ENCODE measurements at regions not wholly inside any gene's neighbourhood (a gene's known extent, or its start where the extent isn't known, plus 50 kb on each side); places are given as distances from the start of the nearest gene placed in this dataset.

GRCh38 chr7:89966067-89966664 lies 188.1 kb upstream of the STEAP1 start:
- no peaks in the 10 kb centered on the region for H3K9me3 ChIP-seq
- no peak overlapping the region for H3K27ac ChIP-seq
- H3K4me3 ChIP-seq: no peak overlapping the region
- H3K36me3 ChIP-seq: no peaks in the 10 kb centered on the region
- H3K4me1 ChIP-seq: no peaks in the 10 kb centered on the region
- DNase-seq (ENCODE audit: low spot score in 2 of 2): no peak
- intact Hi-C loops (cut with DNase I): no loop called here
- H3K27me3 ChIP-seq: no peaks in the 10 kb centered on the region
- TF ChIP-seq CTCF (IDR thresholded peaks at IDR 0.05): no peak

- no peak for TF ChIP-seq CTCF (IDR thresholded peaks at IDR 0.05)
- DNase-seq (ENCODE audit: low spot score in 2 of 2): no peak
Measured at GRCh38 chr7:89975577-89975976, 178.7 kb upstream of the STEAP1 start.

GRCh38 chr7:89987665-89988064 lies 166.6 kb upstream of the STEAP1 start:
- TF ChIP-seq CTCF (IDR thresholded peaks at IDR 0.05): no peak
- H3K27ac ChIP-seq: no peak overlapping the region
- no peak for DNase-seq (ENCODE audit: low spot score in 2 of 2)
- no peaks in the 10 kb centered on the region for H3K4me1 ChIP-seq
- no peaks in the 10 kb centered on the region for H3K9me3 ChIP-seq
- no peaks in the 10 kb centered on the region for H3K27me3 ChIP-seq
- H3K4me3 ChIP-seq: no peak overlapping the region
- no peaks in the 10 kb centered on the region for H3K36me3 ChIP-seq
- intact Hi-C loops (cut with DNase I): no loop called here

More at GRCh38 chr7:89975577-89975976, 178.7 kb upstream of the STEAP1 start:
- H3K27ac ChIP-seq: no peak overlapping the region
- H3K36me3 ChIP-seq: no peaks in the 10 kb centered on the region
- H3K9me3 ChIP-seq: no peaks in the 10 kb centered on the region
- intact Hi-C loops (cut with DNase I): no loop called here
- H3K4me1 ChIP-seq: no peaks in the 10 kb centered on the region
- H3K4me3 ChIP-seq: no peak overlapping the region
- no peaks in the 10 kb centered on the region for H3K27me3 ChIP-seq

- Histone ChIP-seq H3K4me3 (no peak overlapping the region), H3K4me1 (no peaks in the 10 kb centered on the region), H3K36me3 (no peaks in the 10 kb centered on the region), H3K27me3 (no peaks in the 10 kb centered on the region), H3K27ac (no peak overlapping the region), H3K9me3 (no peaks in the 10 kb centered on the region)
- no peak for DNase-seq (ENCODE audit: low spot score in 2 of 2)
- no peak for TF ChIP-seq CTCF (IDR thresholded peaks at IDR 0.05)
- intact Hi-C loops (cut with DNase I): no loop called here
Measured at GRCh38 chr7:89988074-89988473, 166.2 kb upstream of the STEAP1 start.

GRCh38 chr7:89989454-89989853 lies 164.8 kb upstream of the STEAP1 start:
- Histone ChIP-seq H3K9me3 (no peaks in the 10 kb centered on the region), H3K27ac (no peak overlapping the region), H3K27me3 (no peaks in the 10 kb centered on the region), H3K4me3 (no peak overlapping the region), H3K36me3 (no peaks in the 10 kb centered on the region), H3K4me1 (no peaks in the 10 kb centered on the region)
- DNase-seq (ENCODE audit: low spot score in 2 of 2): no peak
- TF ChIP-seq CTCF (IDR thresholded peaks at IDR 0.05): no peak
- intact Hi-C loops (cut with DNase I): no loop called here

- Histone ChIP-seq H3K4me1 (no peaks in the 10 kb centered on the region), H3K27me3 (no peaks in the 10 kb centered on the region), H3K9me3 (no peaks in the 10 kb centered on the region), H3K36me3 (no peaks in the 10 kb centered on the region), H3K27ac (no peak overlapping the region), H3K4me3 (no peak overlapping the region)
- no peak for DNase-seq (ENCODE audit: low spot score in 2 of 2)
- intact Hi-C loops (cut with DNase I): no loop called here
- no peak for TF ChIP-seq CTCF (IDR thresholded peaks at IDR 0.05)
Measured at GRCh38 chr7:89994483-89994882, 159.8 kb upstream of the STEAP1 start.

All from ascending aorta (tissue), 2 donors.